GM19239 (cell line): ENCODE measurements at regions not wholly inside any gene's neighbourhood (a gene's known extent, or its start where the extent isn't known, plus 50 kb on each side); places are given as distances from the start of the nearest gene placed in this dataset.
"Not testable (repeated sequence)": the region's sequence is repeated elsewhere in the genome, so short reads cannot be mapped to it uniquely, and the experiment has no call there.

Experiments used
- DNase-seq: peaks from one replicate; pipeline ENCODE4 v3.0.0; 2011; ENCODE audit warnings: low spot score; ENCODE audit not compliant: insufficient read length
- FAIRE-seq: peaks from 2 replicates; lab custom pipeline; 2011; peaks lifted over from hg19 to GRCh38; lab: Jason Lieb, UNC

DNA sequence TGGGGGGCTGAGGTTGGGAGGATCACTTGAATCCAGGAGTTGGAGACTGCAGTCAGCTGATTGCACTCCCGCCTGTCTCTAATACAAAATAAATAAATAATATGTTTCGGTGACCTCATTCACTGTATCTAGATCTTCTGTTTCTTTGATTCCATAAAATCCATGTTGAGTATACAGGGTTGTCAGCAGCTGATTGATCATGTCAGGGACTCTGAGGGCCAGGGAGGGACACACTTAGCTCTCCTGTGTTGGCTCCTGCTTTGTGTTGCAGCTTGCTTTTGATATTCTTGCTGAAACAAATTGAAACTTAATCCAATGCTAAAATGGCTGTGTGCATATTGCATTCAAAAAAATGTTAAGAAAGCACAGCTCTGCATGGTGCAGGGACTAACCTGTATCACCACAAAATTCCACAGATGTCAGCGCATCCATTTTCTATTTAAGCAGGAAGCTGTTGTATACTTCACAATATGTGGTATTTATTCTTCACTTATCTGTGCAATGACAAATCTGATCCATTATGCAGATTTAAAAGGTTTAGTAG is 454.5 kb downstream of the CDH11 start:
- DNase-seq (no peak), FAIRE-seq (no peak)

DNA sequence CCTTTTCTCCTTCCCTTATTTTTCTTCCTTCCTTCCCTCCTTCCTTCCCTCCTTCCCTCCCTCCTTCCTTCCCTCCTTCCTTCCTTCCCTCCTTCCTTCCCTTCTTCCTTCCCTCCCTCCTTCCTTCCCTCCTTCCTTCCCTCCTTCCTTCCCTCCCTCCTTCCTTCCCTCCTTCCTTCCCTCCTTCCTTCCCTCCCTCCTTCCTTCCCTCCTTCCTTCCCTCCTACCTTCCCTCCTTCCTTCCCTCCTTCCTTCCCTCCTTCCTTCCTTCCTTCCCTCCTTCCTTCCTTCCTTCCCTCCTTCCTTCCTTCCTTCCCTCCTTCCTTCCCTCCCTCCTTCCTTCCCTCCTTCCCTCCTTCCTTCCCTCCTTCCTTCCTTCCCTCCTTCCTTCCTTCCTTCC is 459.6 kb downstream of the CDH11 start:
- not testable (repeated sequence) for DNase-seq, FAIRE-seq

DNA sequence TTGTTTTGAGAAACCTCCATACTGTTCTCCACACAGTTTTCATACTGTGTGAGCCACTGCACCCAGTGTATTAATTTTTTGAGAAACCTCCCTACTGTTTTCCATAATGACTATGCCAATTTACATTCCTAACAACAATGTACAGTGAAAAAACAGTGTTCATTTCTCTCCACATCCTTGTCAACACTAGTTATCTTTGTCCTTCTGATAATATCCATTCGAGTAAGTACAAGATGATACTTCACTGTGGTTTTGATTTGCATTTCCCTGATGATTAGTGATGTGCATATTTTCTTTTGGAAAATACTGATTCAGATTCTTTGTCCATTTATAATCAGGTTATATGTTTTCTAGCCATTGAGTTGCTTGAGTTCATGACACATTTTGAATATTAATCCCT is 462.0 kb downstream of the CDH11 start:
- FAIRE-seq (no peak), DNase-seq (no peak)

DNA sequence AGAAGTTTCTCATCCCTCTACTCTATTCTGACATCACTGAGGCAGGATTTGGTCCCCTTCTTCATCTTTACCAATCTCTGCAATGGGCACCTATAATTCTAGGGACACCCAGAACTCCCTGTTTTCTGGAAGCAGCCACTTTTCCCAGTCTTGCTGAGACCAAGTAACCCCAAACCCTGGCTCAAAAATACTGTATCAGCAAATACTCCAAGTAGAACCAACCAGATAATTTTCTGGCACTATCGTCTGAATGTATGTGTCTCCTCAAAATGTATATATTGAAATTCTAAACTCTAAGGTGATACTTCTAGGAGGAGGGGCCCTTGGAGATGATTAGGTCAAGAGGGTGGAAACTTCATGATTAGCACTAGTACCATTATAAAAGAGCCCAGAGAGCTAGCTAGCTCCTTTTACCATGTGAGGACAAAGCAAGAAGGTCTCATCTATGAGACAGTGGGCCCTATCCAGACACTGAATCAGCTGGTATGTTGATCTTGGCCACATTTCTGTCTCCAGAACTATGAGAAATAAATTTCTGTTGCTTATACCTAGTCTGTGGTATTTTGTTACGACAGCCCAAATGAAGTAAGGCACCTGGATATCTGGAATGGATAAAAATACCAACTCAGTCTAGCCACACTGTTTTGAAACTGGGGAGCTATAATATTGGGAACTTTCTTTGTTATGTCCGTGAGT is 464.4 kb downstream of the CDH11 start:
- DNase-seq, result no peak
- FAIRE-seq, result no peak

DNA sequence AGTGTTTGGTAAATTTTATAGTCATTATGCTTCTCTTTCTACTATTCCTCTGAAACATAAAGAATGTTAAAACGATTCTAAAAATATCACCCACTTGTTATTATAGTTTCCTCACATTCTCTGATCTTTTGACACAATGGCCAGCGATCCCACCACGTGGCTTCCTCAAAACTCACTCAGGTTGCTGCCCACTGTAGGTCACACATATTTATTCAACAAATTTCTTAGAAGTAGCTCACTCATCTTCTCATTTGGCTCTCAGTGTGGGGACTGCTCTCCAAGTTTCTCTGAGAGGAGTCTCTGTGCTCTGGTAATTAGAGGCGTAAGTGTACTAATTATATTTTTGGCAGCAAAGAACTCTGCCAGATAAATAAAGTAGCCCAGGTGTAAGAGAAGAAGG is 465.4 kb downstream of the CDH11 start:
- no peak for DNase-seq
- no peak for FAIRE-seq

DNA sequence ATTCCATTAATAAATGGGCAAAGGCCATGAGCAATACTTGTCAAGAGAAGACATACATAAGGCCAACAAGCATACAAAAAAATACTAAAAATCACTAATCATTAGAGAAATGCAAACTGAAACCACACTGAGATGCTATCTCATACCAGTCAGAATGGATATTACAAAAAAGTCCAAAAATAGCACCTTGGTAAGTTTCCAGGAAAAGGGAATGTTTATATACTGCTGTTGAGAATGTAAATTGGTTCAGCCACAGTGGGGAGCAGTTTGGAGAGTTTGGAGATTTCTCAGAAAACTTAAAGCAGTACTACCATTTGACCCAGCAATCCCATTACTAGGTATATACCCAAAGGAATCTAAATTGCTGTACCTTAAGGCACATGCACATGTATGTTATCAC is 467.7 kb downstream of the CDH11 start:
- DNase-seq (no peak), FAIRE-seq (no peak)

DNA sequence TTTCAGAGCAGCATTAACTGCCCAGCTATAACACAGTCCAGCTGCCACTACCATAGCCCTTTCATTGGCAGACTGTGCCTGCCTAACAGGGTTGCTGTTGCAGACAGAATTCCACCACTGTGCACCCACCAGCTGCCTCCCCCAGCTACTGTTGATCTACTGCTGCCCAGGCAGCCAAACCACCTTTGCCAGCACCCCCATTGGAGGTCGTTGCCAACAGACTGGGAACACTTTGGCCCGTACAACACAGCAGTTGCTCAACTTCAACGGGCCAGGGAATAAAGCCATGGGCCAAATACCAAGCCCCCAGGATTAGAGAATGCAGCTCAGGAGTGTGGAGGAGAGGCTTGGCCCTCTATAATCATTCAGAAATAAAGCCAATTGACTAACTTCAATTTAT is 473.6 kb downstream of the CDH11 start:
- DNase-seq, result no peak
- FAIRE-seq, result no peak

DNA sequence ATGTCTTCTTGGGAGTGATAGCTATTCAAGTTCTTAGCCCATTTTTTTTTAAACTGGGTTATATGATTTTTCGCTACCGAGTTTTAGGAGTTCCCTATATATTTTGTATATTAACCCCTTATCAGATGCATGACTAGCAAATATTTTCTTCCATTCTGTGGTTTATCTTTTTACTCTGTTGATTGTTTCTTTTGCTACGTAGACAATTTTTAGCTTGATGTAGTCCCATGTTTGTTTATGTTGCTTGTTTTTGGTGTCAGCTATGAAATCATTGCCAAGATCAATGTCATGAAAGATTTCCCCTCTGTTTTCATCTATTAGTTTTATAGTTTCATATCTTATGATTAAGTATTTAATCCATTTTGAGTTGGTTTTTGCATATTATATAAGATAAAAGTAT is 480.5 kb downstream of the CDH11 start:
- DNase-seq (no peak), FAIRE-seq (no peak)

DNA sequence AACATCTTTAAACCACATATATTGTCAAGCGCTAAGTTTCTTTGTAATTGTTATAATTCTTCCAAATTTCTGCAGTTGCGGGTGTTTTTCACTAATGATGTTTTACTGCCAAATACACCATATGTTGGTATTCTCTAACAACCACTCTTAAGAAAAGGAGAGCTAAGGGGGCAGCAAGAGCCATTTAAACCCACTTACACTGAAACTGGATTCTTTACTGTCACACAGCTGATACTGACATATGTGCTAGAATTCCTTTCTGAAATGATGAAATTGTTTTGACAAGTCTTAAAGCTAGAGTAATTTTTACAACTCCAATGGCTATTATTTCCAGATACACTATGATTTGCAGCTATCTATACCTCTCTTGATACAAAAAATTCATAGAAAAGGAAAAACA is 483.1 kb downstream of the CDH11 start:
- FAIRE-seq (no peak), DNase-seq (no peak)

DNA sequence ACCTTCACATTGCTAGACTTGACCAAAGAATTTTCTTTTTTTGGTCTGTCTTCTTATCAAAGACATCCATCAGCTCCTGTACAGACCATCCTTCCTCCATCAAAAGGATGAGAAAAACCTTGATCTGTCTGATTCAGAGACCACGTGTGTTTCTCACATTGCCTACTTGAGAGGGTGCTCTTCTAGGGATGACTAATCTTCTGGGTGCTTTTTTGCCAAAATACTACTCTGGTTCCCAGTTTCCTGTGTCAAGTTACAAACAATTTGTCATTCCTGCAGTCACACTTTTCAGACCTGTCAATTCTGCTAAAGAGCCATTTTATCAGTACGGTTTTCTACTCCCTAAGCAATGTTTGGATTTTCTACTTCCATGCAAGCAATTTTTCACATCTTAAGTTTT is 492.2 kb downstream of the CDH11 start:
- DNase-seq (no peak), FAIRE-seq (no peak)

DNA sequence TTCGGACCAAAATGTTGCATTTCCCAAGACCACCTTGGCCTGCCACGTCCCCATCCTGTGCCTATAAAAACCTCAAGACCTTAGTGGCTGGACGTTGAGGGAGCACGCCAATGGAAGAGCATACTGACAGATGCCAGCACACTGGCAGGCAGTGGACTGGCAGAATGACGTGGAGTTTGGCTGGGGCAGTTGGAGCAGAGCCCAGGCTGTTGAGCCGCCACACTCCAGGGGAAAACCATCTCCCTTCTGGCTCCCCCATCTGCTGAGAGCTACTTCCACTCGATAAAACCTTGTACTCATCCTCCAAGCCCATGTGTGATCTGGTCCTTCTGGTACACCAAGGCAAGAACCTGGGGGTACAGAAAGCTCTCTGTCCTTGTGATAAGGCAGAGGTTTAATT is 494.1 kb downstream of the CDH11 start:
- DNase-seq, result no peak
- no peak for FAIRE-seq

DNA sequence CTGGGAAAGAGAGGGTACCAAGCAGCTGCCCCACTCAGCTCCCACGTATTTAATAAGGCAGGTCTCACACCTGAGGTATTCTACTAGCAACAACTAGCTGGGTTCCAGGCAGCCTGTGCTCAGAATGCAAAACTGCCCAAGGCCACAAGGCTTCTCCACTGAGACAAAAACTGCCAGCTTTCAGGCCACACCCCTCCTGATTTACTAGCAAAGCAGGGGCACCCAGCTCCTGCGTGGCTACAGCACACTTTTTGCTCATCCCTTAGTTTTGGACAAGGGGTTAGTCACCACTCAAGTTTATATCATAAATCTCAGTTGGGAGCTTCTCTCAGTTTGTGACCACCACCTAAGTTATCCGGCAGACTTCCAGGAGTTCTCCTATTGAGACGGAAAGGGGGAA is 494.6 kb downstream of the CDH11 start:
- FAIRE-seq (no peak), DNase-seq (no peak)

DNA sequence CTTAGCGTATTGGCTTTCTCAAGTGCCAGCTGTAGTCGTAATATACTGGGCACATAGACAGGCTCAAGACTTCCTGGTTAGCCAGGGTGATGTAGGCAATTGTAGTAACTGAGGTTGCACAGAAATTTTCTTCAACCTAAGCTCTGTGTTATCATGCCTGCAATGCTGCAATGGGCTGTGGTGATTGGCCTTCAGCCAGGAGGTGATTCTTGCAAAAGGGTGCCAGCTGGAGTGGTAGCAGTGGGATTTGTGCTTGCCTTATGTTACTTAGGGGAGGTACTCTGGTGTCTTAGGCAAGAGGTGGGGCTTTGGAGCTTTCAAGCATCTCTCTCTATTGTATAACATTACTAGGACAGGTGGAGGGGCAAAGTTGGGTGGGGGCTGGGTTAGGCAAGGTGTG is 495.1 kb downstream of the CDH11 start:
- DNase-seq, result no peak
- FAIRE-seq, result no peak

DNA sequence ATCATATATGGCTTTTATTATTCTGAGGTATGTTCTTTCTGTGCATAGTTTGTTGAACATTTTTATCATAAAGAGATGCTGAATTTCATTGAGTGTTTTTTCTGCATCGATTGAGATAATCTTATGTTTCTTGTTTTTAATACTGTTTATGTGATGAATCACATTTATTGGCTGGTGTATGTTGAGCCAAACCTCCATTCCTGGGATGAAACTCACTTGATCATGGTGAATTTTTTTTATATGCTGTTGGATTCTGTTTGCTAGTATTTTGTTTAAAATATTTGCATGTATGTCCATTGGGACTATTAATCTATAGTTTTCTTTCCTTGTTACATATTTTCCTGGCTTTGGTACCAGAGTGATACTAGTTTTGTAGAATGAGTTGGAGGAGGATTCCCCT is 500.2 kb downstream of the CDH11 start:
- DNase-seq (no peak), FAIRE-seq (no peak)

DNA sequence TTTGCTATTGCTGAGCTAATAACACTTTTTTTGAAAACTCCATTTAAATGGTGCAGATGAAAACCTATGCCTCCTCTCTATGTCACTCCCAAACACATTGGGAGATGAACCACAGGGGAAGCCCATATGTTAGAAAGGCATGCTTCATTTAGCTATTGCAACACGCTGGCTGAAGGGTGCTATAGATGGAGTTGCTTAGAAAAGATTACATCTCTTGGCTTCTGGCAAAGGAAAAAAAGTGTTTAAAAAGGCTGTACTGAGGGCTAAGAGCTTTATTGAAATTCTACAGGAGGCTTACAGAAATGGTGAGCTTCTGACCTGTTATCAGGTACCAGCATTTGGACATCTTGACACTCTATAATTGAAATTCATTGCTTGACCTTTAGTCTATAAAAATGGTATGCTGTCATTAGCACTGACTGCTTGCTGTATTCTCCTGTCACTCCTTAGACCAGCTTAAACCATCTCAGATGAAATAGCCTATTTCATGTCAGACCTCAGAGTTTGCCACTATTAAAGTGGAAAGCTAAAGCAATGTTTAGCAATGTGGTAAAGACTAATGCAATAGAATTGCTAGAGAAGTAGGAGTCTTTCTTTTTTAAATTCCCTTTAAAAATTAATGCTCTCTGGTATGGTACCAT is 503.9 kb downstream of the CDH11 start:
- DNase-seq (no peak), FAIRE-seq (no peak)

DNA sequence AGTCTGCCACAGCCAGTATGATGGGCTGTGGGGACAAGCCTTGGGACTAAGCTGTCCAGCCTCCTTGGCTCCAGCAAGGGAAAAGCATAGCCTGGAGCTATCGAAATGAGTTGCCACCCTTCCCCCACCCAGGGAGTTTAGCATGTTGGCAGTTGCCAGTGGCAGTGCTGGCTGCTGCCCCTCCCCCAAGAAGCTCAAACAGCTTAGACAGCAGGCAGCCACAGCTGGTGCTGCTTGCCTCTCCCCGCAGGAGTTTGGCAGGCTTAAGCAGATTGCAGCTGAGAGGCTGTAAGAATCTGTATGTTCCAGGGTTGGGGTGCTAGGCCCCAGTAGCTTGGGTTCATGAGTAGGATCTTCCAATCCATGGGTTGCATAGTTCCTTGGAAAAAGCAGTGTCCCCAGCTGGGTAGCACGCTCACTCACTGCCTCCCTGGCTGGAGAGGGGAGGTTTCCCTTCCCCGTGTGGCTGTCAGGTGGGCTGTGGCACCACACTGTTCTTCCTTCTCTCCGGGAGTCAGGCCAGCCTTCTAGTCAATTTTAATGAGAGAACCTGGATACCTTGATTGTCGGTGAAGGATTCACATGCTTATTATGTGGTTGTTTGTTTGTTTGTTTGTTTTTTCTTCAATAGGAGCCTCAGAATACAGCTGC is 506.1 kb downstream of the CDH11 start:
- DNase-seq, result no peak
- no peak for FAIRE-seq

DNA sequence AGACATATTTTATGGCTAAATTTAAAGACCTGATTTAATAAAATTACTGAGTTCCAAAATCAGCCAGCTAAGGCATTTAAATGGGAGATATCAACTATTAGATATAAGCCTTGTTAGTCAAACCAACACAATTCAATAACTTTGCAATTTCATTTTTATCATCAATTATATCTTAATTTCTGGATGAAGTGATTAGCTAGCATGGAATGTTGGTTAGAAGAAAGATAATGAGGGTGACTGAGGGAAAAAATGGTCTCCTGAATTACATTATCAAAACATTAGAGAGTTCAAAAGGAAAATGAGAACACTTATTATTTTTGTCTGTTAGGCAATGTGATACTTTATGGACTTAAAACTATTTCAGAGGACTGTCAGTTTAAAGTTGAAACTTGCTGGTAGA is 525.7 kb downstream of the CDH11 start:
- no peak for FAIRE-seq
- no peak for DNase-seq

DNA sequence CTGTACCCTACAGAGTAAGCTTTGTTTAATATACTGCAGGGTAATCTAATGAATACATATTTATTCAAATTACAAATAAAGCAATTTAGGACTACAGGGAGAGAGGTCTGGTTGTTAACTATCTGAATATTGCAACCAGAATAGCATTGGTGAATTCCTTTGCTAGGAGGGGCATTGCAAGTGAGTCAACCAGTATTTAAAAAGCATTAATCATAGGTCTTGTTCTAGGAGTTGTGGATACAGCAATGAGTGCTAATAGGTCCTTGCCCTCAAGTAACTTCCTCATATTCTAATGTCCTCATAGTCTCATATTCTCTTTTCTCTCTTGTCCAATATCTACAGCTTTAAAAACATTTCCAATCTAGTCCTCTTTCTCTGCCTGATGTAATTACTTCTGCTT is 531.4 kb downstream of the CDH11 start:
- no peak for FAIRE-seq
- no peak for DNase-seq

DNA sequence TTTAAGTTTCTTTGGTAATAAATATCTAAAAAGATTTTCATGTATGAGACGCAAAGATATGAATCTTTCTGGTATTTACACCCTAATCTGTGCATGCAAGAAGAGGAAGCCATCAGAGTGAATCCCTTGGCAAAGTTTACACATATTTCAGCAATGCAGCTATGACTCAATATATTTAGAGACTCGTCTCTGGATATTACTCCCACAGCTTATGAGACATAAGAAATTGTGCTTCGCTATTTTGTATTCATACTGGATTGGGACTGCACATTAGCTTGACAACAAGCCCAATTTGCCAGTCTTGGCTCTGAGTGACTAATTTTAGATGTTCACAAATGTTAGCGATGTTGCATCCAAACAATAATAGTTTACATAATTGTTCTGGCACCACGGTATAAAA is 532.0 kb downstream of the CDH11 start:
- no peak for DNase-seq
- FAIRE-seq, result no peak

DNA sequence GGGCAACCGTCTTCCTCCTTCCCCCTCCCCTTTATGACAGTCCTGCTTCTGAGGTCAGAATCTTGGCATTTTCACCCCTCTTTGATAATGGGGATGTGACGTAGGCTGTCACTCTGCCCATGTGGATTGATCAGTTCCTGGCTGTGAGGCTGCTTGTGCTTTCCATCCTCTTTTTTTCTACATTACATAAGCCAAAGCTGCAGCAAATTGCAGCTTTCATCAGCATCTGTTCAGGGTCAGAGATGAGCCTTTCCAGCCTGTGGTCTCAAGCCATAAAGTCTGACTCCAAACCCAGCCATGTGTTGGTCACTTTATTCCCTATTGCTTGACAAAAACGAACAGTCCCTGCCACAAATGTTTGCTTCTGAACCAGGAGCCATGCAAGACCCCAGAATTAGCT is 535.1 kb downstream of the CDH11 start:
- no peak for DNase-seq
- FAIRE-seq, result no peak

DNA sequence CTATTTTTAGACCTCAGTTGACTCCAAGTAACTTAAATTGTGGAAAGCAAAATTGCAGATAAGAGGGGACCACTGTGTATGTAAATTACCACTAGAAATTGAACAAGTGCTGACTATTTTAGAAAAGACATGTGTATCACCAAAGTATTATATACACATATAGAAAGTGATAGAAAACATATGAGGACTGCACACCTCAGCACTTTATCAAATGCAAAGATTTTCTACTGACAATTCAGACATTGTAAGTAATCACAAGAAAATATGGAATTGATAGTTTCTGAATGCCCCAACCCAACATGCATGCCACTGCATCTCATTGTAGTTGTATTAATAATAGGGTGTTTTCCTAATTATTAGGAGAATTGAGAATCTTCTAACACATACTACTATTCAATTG is 536.5 kb downstream of the CDH11 start:
- FAIRE-seq (no peak), DNase-seq (no peak)

DNA sequence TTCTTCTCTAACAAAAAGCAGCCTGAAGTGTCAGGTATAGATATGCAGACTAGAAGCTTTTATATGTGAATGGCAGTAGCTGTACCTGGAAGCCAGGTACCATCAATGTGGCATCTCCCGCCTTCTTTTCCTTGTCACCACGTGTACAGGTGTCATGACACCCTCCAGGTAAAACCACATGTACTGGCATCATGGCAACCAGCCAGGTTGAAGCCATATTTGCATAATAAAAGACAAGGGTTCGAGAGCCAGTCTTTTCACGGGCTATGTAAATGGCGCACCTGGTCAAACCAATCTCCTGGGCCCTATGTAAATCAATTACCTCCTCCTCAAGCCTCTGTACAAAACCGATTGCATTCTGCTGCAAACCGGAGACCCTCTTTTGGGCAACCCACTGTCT is 541.3 kb downstream of the CDH11 start:
- no peak for DNase-seq
- no peak for FAIRE-seq
